ENCODE measurements at regions not wholly inside any gene's neighbourhood (a gene's known extent, or its start where the extent isn't known, plus 50 kb on each side); places are given as distances from the start of the nearest gene placed in this dataset.

GRCh38 chr6:44626616-44627015, 239.1 kb downstream of the CDC5L start:
- Histone ChIP-seq H3K27me3 (ENCODE audit: insufficient read depth, low read depth) (no peaks in the 10 kb centered on the region), H4K20me1 (ENCODE audit: insufficient read depth) (no peaks in the 10 kb centered on the region), H3K36me3 (ENCODE audit: insufficient read depth) (no peaks in the 10 kb centered on the region), H2AFZ (ENCODE audit: low read depth) (no peak overlapping the region), H3K4me3 (IDR thresholded peaks at IDR 0.05; ENCODE audit: insufficient read depth, low read depth, low read length) (no peak overlapping the region), H3K4me1 (ENCODE audit: low read depth, poor library complexity, severe bottlenecking) (peaks cover 15% of the 10 kb centered on the region), H3K9ac (no peak overlapping the region), H3K79me2 (ENCODE audit: insufficient read depth, low read depth) (no peaks in the 10 kb centered on the region), H3K27ac (no peak overlapping the region), H3K4me2 (no peak overlapping the region)
- TF ChIP-seq CTCF (conservative IDR thresholded peaks at IDR 0.05; ENCODE audit: low read depth, low read length) = no peak

GRCh38 chr6:44627091-44627882, 239.8 kb downstream of the CDC5L start:
- TF ChIP-seq CTCF (conservative IDR thresholded peaks at IDR 0.05; ENCODE audit: low read depth, low read length) = no peak
- Histone ChIP-seq H3K9ac (no peak overlapping the region), H3K4me3 (IDR thresholded peaks at IDR 0.05; ENCODE audit: insufficient read depth, low read depth, low read length) (no peak overlapping the region), H3K27ac (no peak overlapping the region), H3K4me2 (no peak overlapping the region), H3K79me2 (ENCODE audit: insufficient read depth, low read depth) (no peaks in the 10 kb centered on the region), H4K20me1 (ENCODE audit: insufficient read depth) (no peaks in the 10 kb centered on the region), H3K27me3 (ENCODE audit: insufficient read depth, low read depth) (no peaks in the 10 kb centered on the region), H2AFZ (ENCODE audit: low read depth) (no peak overlapping the region), H3K4me1 (ENCODE audit: low read depth, poor library complexity, severe bottlenecking) (peaks cover 22% of the 10 kb centered on the region), H3K36me3 (ENCODE audit: insufficient read depth) (no peaks in the 10 kb centered on the region)

- Histone ChIP-seq H3K4me2 (no peak overlapping the region), H3K36me3 (ENCODE audit: insufficient read depth) (no peaks in the 10 kb centered on the region)
Measured at GRCh38 chr6:44627883-44628271, 240.4 kb downstream of the CDC5L start.

DNA sequence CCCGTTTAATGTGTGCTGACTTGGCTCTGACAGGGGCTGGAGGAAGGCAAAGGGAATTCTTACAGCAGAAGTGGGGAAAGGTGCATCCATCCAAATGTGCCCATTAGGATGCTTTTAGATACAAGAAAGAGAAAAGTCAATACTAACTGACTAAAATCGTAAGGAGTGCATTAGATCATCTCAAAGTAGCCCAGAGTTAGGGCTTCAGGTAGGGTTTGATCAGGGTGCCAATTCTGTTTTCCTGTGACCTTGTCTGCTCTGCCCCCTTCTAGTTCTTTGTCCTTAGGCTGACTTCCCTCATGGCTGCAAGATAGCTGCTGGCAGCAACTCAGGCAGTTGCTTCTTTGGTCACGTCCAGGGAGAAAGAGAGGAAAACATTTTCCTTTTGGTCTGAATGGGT, 240.8 kb downstream of the CDC5L start:
- H3K4me3 ChIP-seq (IDR thresholded peaks at IDR 0.05; ENCODE audit: insufficient read depth, low read depth, low read length) = no peak overlapping the region
- H3K79me2 ChIP-seq (ENCODE audit: insufficient read depth, low read depth) = no peaks in the 10 kb centered on the region
- H3K36me3 ChIP-seq (ENCODE audit: insufficient read depth) = no peaks in the 10 kb centered on the region
- peaks cover 29% of the 10 kb centered on the region for H3K4me1 ChIP-seq (ENCODE audit: low read depth, poor library complexity, severe bottlenecking)
- TF ChIP-seq CTCF (conservative IDR thresholded peaks at IDR 0.05; ENCODE audit: low read depth, low read length) = no peak
- H3K27ac ChIP-seq = no peak overlapping the region
- no peak overlapping the region for H2AFZ ChIP-seq (ENCODE audit: low read depth)
- no peak overlapping the region for H3K4me2 ChIP-seq
- H3K9ac ChIP-seq = no peak overlapping the region
- no peaks in the 10 kb centered on the region for H4K20me1 ChIP-seq (ENCODE audit: insufficient read depth)
- no peaks in the 10 kb centered on the region for H3K27me3 ChIP-seq (ENCODE audit: insufficient read depth, low read depth)

More at GRCh38 chr6:44627883-44628271, 240.4 kb downstream of the CDC5L start:
- peaks cover 28% of the 10 kb centered on the region for H3K4me1 ChIP-seq (ENCODE audit: low read depth, poor library complexity, severe bottlenecking)
- H3K27ac ChIP-seq = no peak overlapping the region
- H3K4me3 ChIP-seq (IDR thresholded peaks at IDR 0.05; ENCODE audit: insufficient read depth, low read depth, low read length) = no peak overlapping the region
- H3K79me2 ChIP-seq (ENCODE audit: insufficient read depth, low read depth) = no peaks in the 10 kb centered on the region
- H2AFZ ChIP-seq (ENCODE audit: low read depth) = no peak overlapping the region
- no peak overlapping the region for H3K9ac ChIP-seq
- H4K20me1 ChIP-seq (ENCODE audit: insufficient read depth) = no peaks in the 10 kb centered on the region
- TF ChIP-seq CTCF (conservative IDR thresholded peaks at IDR 0.05; ENCODE audit: low read depth, low read length) = no peak
- no peaks in the 10 kb centered on the region for H3K27me3 ChIP-seq (ENCODE audit: insufficient read depth, low read depth)

All from KMS-11 (cell line).